ENCODE measurements at regions not wholly inside any gene's neighbourhood (a gene's known extent, or its start where the extent isn't known, plus 50 kb on each side); places are given as distances from the start of the nearest gene placed in this dataset.

- TF ChIP-seq CTCF (IDR thresholded peaks at IDR 0.05; ENCODE audit: low read depth, low read length, missing input control) (no peak), FOXA2 (IDR thresholded peaks at IDR 0.05) (no peak), MAX (IDR thresholded peaks at IDR 0.05) (no peak), ATF3 (IDR thresholded peaks at IDR 0.05) (no peak), EGR1 (IDR thresholded peaks at IDR 0.05; ENCODE audit: low read depth in 2 of 2) (no peak), HNF4G (IDR thresholded peaks at IDR 0.05) (no peak), TAF1 (conservative IDR thresholded peaks at IDR 0.05) (no peak)
These were observed 2775.0 kb downstream of the PCDH9 start (continued) for GRCh38 chr13:64455124-64455523.

- H3K36me3 ChIP-seq (ENCODE audit: control insufficient read depth in 4 of 4, insufficient read depth in 3 of 4, low read depth in 1 of 4, low read length in 3 of 4), result no peaks in the 10 kb centered on the region
- TF ChIP-seq RAD21 (IDR thresholded peaks at IDR 0.05), result no peak
- TF ChIP-seq HNF4A (conservative IDR thresholded peaks at IDR 0.05), result no peak
- no peak for TF ChIP-seq FOXA2 (IDR thresholded peaks at IDR 0.05)
- no peak for TF ChIP-seq HNF4G (IDR thresholded peaks at IDR 0.05)
- no peak for TF ChIP-seq JUND (IDR thresholded peaks at IDR 0.05)
- no peak for TF ChIP-seq GABPA (IDR thresholded peaks at IDR 0.05 in 1 of 2, conservative IDR thresholded peaks at IDR 0.05 in 1 of 2)
- TF ChIP-seq MAX (IDR thresholded peaks at IDR 0.05), result no peak
- TF ChIP-seq REST (IDR thresholded peaks at IDR 0.05), result no peak
- TF ChIP-seq YY1 (IDR thresholded peaks at IDR 0.05), result no peak
- TF ChIP-seq EGR1 (IDR thresholded peaks at IDR 0.05; ENCODE audit: low read depth in 2 of 2), result no peak
- TF ChIP-seq FOXA1 (IDR thresholded peaks at IDR 0.05), result no peak
- TF ChIP-seq SP1 (IDR thresholded peaks at IDR 0.05), result no peak
- WGBS, result 59% methylated on average over 4 of the region's 4 CpGs
- no peak overlapping the region for H3K4me3 ChIP-seq (ENCODE audit: low read depth in 1 of 3, low read length in 3 of 3)
- no peaks in the 10 kb centered on the region for H3K4me1 ChIP-seq (ENCODE audit: control insufficient read depth in 4 of 4, insufficient read depth in 4 of 4, low read length in 3 of 4)
- no peak overlapping the region for H3K9ac ChIP-seq (ENCODE audit: low read depth in 1 of 2, low read length in 2 of 2)
- no peaks in the 10 kb centered on the region for H3K27me3 ChIP-seq (ENCODE audit: control insufficient read depth in 4 of 4, insufficient read depth in 4 of 4, low read length in 3 of 4)
- DNase-seq (ENCODE audit: low spot score), result no peak
- H3K9me3 ChIP-seq (ENCODE audit: control insufficient read depth in 4 of 4, low read length in 3 of 4), result no peaks in the 10 kb centered on the region
- H3K27ac ChIP-seq (ENCODE audit: low read depth in 1 of 2, low read length in 2 of 2), result no peak overlapping the region
These were observed 2776.3 kb downstream of the PCDH9 start for GRCh38 chr13:64453831-64454230.

GRCh38 chr13:64446372-64446771 lies 2783.8 kb downstream of the PCDH9 start:
- Histone ChIP-seq H3K27me3 (ENCODE audit: control insufficient read depth in 4 of 4, insufficient read depth in 4 of 4, low read length in 3 of 4) (no peaks in the 10 kb centered on the region), H3K9me3 (ENCODE audit: control insufficient read depth in 4 of 4, low read length in 3 of 4) (no peaks in the 10 kb centered on the region), H3K36me3 (ENCODE audit: control insufficient read depth in 4 of 4, insufficient read depth in 3 of 4, low read depth in 1 of 4, low read length in 3 of 4) (no peaks in the 10 kb centered on the region), H3K4me3 (ENCODE audit: low read depth in 1 of 3, low read length in 3 of 3) (no peak overlapping the region), H3K9ac (ENCODE audit: low read depth in 1 of 2, low read length in 2 of 2) (no peak overlapping the region), H3K27ac (ENCODE audit: low read depth in 1 of 2, low read length in 2 of 2) (no peak overlapping the region), H3K4me1 (ENCODE audit: control insufficient read depth in 4 of 4, insufficient read depth in 4 of 4, low read length in 3 of 4) (no peaks in the 10 kb centered on the region)
- DNase-seq (ENCODE audit: low spot score), result no peak
- WGBS, result 33% methylated on average over 2 of the region's 2 CpGs
- no peak for TF ChIP-seq SP1 (IDR thresholded peaks at IDR 0.05)
- TF ChIP-seq MAX (IDR thresholded peaks at IDR 0.05), result no peak
- no peak for TF ChIP-seq HNF4G (IDR thresholded peaks at IDR 0.05)
- no peak for TF ChIP-seq ZBTB33 (IDR thresholded peaks at IDR 0.05)
- TF ChIP-seq YY1 (IDR thresholded peaks at IDR 0.05), result no peak
- TF ChIP-seq REST (IDR thresholded peaks at IDR 0.05), result no peak
- no peak for TF ChIP-seq EGR1 (IDR thresholded peaks at IDR 0.05; ENCODE audit: low read depth in 2 of 2)
- TF ChIP-seq RAD21 (IDR thresholded peaks at IDR 0.05), result no peak
- TF ChIP-seq TAF1 (conservative IDR thresholded peaks at IDR 0.05), result no peak
- no peak for TF ChIP-seq NR2F2 (IDR thresholded peaks at IDR 0.05)
- no peak for TF ChIP-seq RXRA (IDR thresholded peaks at IDR 0.05)
- no peak for TF ChIP-seq FOXA1 (IDR thresholded peaks at IDR 0.05)
- no peak for TF ChIP-seq FOXA2 (IDR thresholded peaks at IDR 0.05)

Data from liver (tissue), 8 donors.